Esophagus squamous epithelium (tissue), 4 donors: ENCODE measurements at regions not wholly inside any gene's neighbourhood (a gene's known extent, or its start where the extent isn't known, plus 50 kb on each side); places are given as distances from the start of the nearest gene placed in this dataset.

Source experiments
- POLR2A ChIP-seq, 4 donors: fragments of 450-650 bp; IDR thresholded peaks; one replicate each; pipeline ENCODE4 v1.6.1; 2017; ENCODE audit warnings: antibody characterized with exemption in 4 of 4, mild to moderate bottlenecking in 4 of 4, moderate library complexity in 3 of 4
- TF ChIP-seq, protein P1 (sequence below), 6 experiments: fragments of 450-650 bp in 4 of 6; fragments of 200-600 bp in 2 of 6; sonication (generic) in 2 of 6; IDR thresholded peaks; one replicate each; pipeline ENCODE4 v1.5.1; 2016 to 2019; ENCODE audit warnings: antibody characterized with exemption in 6 of 6, mild to moderate bottlenecking in 4 of 6, moderate library complexity in 4 of 6

GRCh38 chr5:104754311-104754995, 1191.9 kb upstream of the NUDT12 start:
- TF ChIP-seq, protein P1, sequence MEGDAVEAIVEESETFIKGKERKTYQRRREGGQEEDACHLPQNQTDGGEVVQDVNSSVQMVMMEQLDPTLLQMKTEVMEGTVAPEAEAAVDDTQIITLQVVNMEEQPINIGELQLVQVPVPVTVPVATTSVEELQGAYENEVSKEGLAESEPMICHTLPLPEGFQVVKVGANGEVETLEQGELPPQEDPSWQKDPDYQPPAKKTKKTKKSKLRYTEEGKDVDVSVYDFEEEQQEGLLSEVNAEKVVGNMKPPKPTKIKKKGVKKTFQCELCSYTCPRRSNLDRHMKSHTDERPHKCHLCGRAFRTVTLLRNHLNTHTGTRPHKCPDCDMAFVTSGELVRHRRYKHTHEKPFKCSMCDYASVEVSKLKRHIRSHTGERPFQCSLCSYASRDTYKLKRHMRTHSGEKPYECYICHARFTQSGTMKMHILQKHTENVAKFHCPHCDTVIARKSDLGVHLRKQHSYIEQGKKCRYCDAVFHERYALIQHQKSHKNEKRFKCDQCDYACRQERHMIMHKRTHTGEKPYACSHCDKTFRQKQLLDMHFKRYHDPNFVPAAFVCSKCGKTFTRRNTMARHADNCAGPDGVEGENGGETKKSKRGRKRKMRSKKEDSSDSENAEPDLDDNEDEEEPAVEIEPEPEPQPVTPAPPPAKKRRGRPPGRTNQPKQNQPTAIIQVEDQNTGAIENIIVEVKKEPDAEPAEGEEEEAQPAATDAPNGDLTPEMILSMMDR (IDR thresholded peaks at IDR 0.05) = no peak
- no peak for TF ChIP-seq POLR2A (IDR thresholded peaks at IDR 0.05)
